ENCODE measurements at regions not wholly inside any gene's neighbourhood (a gene's known extent, or its start where the extent isn't known, plus 50 kb on each side); places are given as distances from the start of the nearest gene placed in this dataset.

DNA sequence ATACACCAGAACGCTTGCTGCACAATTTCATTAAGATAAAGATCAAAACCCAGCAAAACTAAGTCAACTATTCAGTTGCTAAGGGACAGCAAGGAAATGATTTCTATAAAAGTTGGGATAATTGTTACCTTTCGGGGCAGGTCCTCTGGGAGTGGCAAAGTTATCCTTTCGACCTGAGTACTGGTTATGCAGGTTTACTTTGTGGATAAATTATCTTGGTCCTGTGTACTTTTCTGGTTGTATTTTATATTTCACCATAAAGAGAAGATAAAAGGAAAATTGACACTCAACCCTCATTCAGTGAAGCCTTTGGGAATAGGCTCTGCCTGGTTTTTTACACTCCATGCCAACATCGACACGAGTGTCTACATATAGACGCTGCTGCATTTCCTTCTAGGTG, 146.5 kb downstream of the SYK start:
- ChIA-PET POLR2A (ENCODE audit: low non-redundant PET) (no interaction called here), CTCF (no interaction called here)
- DNase-seq (ENCODE audit: low spot score): no peak
- no peak for TF ChIP-seq EZH2 (IDR thresholded peaks at IDR 0.05; ENCODE audit: borderline replicate concordance, low read depth, low read length, poor library complexity, severe bottlenecking)
- TF ChIP-seq, protein P1, sequence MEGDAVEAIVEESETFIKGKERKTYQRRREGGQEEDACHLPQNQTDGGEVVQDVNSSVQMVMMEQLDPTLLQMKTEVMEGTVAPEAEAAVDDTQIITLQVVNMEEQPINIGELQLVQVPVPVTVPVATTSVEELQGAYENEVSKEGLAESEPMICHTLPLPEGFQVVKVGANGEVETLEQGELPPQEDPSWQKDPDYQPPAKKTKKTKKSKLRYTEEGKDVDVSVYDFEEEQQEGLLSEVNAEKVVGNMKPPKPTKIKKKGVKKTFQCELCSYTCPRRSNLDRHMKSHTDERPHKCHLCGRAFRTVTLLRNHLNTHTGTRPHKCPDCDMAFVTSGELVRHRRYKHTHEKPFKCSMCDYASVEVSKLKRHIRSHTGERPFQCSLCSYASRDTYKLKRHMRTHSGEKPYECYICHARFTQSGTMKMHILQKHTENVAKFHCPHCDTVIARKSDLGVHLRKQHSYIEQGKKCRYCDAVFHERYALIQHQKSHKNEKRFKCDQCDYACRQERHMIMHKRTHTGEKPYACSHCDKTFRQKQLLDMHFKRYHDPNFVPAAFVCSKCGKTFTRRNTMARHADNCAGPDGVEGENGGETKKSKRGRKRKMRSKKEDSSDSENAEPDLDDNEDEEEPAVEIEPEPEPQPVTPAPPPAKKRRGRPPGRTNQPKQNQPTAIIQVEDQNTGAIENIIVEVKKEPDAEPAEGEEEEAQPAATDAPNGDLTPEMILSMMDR (conservative IDR thresholded peaks at IDR 0.05; ENCODE audit: low read depth, low read length): no peak
- H3K27me3 ChIP-seq (replicated peaks; ENCODE audit: insufficient read depth, low read depth, low read length, poor library complexity): peaks cover 18% of the 10 kb centered on the region
- no peaks in the 10 kb centered on the region for H3K36me3 ChIP-seq (ENCODE audit: insufficient read depth, low read length, poor library complexity, severe bottlenecking)
- intact Hi-C loops (cut with micrococcal nuclease; ENCODE audit: unreplicated experiment): no loop called here
- no peak overlapping the region for H3K27ac ChIP-seq (ENCODE audit: low read depth, low read length, poor library complexity, severe bottlenecking)
- no peak overlapping the region for H3K4me3 ChIP-seq (ENCODE audit: low read depth, low read length, poor library complexity, severe bottlenecking)
- H3K4me1 ChIP-seq (ENCODE audit: insufficient read depth, low read length, poor library complexity, severe bottlenecking): no peaks in the 10 kb centered on the region
- BruUV-seq (replicated peaks): no TSS peak
- no peaks in the 10 kb centered on the region for H3K9me3 ChIP-seq (ENCODE audit: low read depth, low read length, poor library complexity, severe bottlenecking)

DNA sequence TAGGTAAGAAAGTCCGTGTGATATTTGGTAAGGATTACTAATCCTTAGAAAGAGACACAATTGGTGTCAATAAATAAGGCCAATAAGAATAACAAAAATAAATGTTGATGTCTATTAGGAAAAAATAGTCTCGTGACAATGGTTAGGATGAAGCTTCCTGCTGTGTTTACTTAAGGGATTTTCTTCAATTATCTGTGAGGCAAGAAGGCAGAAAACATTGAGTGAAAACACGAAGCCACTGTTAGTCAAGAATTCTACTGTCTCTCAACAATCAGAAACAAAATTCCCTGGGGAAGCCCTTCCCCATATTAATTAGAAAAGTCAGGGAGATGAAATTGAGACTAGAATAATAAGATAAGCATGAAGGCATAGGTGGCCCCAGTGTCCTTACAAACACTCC, 149.0 kb downstream of the SYK start:
- intact Hi-C loops (cut with micrococcal nuclease; ENCODE audit: unreplicated experiment): no loop called here
- CTCF ChIA-PET: no interaction called here
- H3K27me3 ChIP-seq (replicated peaks; ENCODE audit: insufficient read depth, low read depth, low read length, poor library complexity): peaks cover 20% of the 10 kb centered on the region
- no peak for TF ChIP-seq EZH2 (IDR thresholded peaks at IDR 0.05; ENCODE audit: borderline replicate concordance, low read depth, low read length, poor library complexity, severe bottlenecking)
- TF ChIP-seq, protein P1 (conservative IDR thresholded peaks at IDR 0.05; ENCODE audit: low read depth, low read length): no peak
- no peaks in the 10 kb centered on the region for H3K9me3 ChIP-seq (ENCODE audit: low read depth, low read length, poor library complexity, severe bottlenecking)
- no peak for DNase-seq (ENCODE audit: low spot score)
- no peak overlapping the region for H3K27ac ChIP-seq (ENCODE audit: low read depth, low read length, poor library complexity, severe bottlenecking)
- no peaks in the 10 kb centered on the region for H3K4me1 ChIP-seq (ENCODE audit: insufficient read depth, low read length, poor library complexity, severe bottlenecking)
- BruUV-seq (replicated peaks): no TSS peak
- H3K4me3 ChIP-seq (ENCODE audit: low read depth, low read length, poor library complexity, severe bottlenecking): no peak overlapping the region
- POLR2A ChIA-PET (ENCODE audit: low non-redundant PET): no interaction called here
- no peaks in the 10 kb centered on the region for H3K36me3 ChIP-seq (ENCODE audit: insufficient read depth, low read length, poor library complexity, severe bottlenecking)

DNA sequence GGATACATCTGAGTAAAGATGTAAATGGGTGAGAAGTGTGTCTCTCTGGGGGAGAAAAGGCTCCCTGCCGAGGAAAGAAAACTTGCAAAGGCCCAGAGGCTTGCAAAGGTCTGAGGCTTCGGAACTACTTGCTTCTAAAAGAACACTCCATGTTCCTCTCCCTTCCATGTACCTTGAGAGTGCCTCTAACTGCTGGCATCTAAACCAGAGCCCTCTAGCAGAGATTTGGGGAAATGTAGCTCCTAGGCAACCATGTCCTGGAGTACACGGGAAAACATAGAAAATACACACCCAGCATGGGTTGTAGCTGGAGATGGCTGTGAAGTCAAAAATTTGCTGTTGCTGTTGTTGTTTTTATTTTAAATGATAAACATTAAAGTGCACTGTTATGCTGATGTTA, 151.6 kb downstream of the SYK start:
- Histone ChIP-seq H3K27me3 (replicated peaks; ENCODE audit: insufficient read depth, low read depth, low read length, poor library complexity) (peaks cover 11% of the 10 kb centered on the region), H3K9me3 (ENCODE audit: low read depth, low read length, poor library complexity, severe bottlenecking) (no peaks in the 10 kb centered on the region), H3K36me3 (ENCODE audit: insufficient read depth, low read length, poor library complexity, severe bottlenecking) (no peaks in the 10 kb centered on the region), H3K4me1 (ENCODE audit: insufficient read depth, low read length, poor library complexity, severe bottlenecking) (no peaks in the 10 kb centered on the region), H3K27ac (ENCODE audit: low read depth, low read length, poor library complexity, severe bottlenecking) (no peak overlapping the region), H3K4me3 (ENCODE audit: low read depth, low read length, poor library complexity, severe bottlenecking) (no peak overlapping the region)
- intact Hi-C loops (cut with micrococcal nuclease; ENCODE audit: unreplicated experiment): no loop called here
- ChIA-PET CTCF (no interaction called here), POLR2A (ENCODE audit: low non-redundant PET) (no interaction called here)
- no peak for DNase-seq (ENCODE audit: low spot score)
- TF ChIP-seq, protein P1 (conservative IDR thresholded peaks at IDR 0.05; ENCODE audit: low read depth, low read length): no peak
- BruUV-seq (replicated peaks): no TSS peak
